OCI-LY7 (cell line): ENCODE measurements at regions not wholly inside any gene's neighbourhood (a gene's known extent, or its start where the extent isn't known, plus 50 kb on each side); places are given as distances from the start of the nearest gene placed in this dataset.

ENCODE experiments used
- BruUV-seq: library from RNA; stranded (reverse); fragments of 400-500 nt; replicated peaks from 2 replicates; lab custom pipeline; 2021; lab: Mats Ljungman, UMichigan
- CTCF ChIA-PET: fragments of 300-600 bp; sonication (Branson Sonifier 250); formaldehyde crosslinking; loops from one replicate; lab custom pipeline; 2022; ENCODE audit warnings: antibody characterized with exemption; ENCODE audit not compliant: unreplicated experiment; lab: Charles Lee
- POLR2A ChIA-PET: fragments of 300-600 bp; sonication (Branson Sonifier 250); formaldehyde crosslinking; loops from one replicate; lab custom pipeline; 2022; ENCODE audit warnings: antibody characterized with exemption; lab: Charles Lee
- DNase-seq: peaks from one replicate; pipeline ENCODE4 v3.0.0-alpha.2; 2015; ENCODE audit warnings: low spot score
- H2AFZ ChIP-seq: fragments of 200-600 bp; sonication (generic), shearing (Covaris generic); 2 replicates; pipeline ENCODE4 v1.6.1; 2014; ENCODE audit warnings: mild to moderate bottlenecking, antibody characterized with exemption, low read length, moderate library complexity
- H3K27ac ChIP-seq: fragments of 200-600 bp; sonication (generic); 2 replicates; pipeline ENCODE4 v1.5.1; 2014; ENCODE audit warnings: mixed run types, low read depth, mild to moderate bottlenecking, moderate library complexity, low read length, inconsistent platforms; ENCODE audit not compliant: poor library complexity, severe bottlenecking
- H3K36me3 ChIP-seq: fragments of 200-600 bp; sonication (generic); 2 replicates; pipeline ENCODE4 v1.6.1; 2014; ENCODE audit warnings: mild to moderate bottlenecking, antibody characterized with exemption, low read length, moderate library complexity, mixed read lengths; ENCODE audit not compliant: insufficient read depth
- H3K4me1 ChIP-seq: fragments of 200-600 bp; sonication (generic); 2 replicates; pipeline ENCODE4 v1.5.1; 2014; ENCODE audit warnings: mild to moderate bottlenecking, low read length; ENCODE audit not compliant: insufficient read depth, poor library complexity, severe bottlenecking
- H3K4me2 ChIP-seq: fragments of 200-600 bp; sonication (generic); 2 replicates; pipeline ENCODE4 v1.6.1; 2014; ENCODE audit warnings: mild to moderate bottlenecking, low read length
- H3K4me3 ChIP-seq: fragments of 200-600 bp; sonication (generic); 2 replicates; pipeline ENCODE4 v1.5.1; 2014; ENCODE audit warnings: mild to moderate bottlenecking, low read depth, low read length; ENCODE audit not compliant: poor library complexity, severe bottlenecking
- H3K79me2 ChIP-seq: fragments of 200-600 bp; sonication (generic); 2 replicates; pipeline ENCODE4 v1.6.1; 2016; ENCODE audit warnings: low read depth, mild to moderate bottlenecking, low read length, moderate library complexity, mixed read lengths; ENCODE audit not compliant: insufficient read depth
- H3K9me2 ChIP-seq: fragments of 200-600 bp; sonication (generic); 2 replicates; pipeline ENCODE4 v1.6.1; 2016; ENCODE audit warnings: mild to moderate bottlenecking, low read length, mixed read lengths; ENCODE audit not compliant: insufficient read depth
- H3K9me3 ChIP-seq: fragments of 200-600 bp; sonication (generic); 2 replicates; pipeline ENCODE4 v1.6.1; 2014; ENCODE audit warnings: mild to moderate bottlenecking, mixed run types, low read length, mixed read lengths
- H4K20me1 ChIP-seq: fragments of 200-600 bp; sonication (generic); 2 replicates; pipeline ENCODE4 v1.6.1; 2014; ENCODE audit warnings: mild to moderate bottlenecking, antibody characterized with exemption, low read length, moderate library complexity, mixed read lengths; ENCODE audit not compliant: insufficient read depth
- EZH2phosphoT487 ChIP-seq: fragments of 200-600 bp; sonication (generic); IDR thresholded peaks from 2 replicates; pipeline ENCODE4 v1.6.1; 2018; ENCODE audit warnings: low read depth, borderline replicate concordance, mild to moderate bottlenecking, mixed run types, antibody characterized with exemption, low read length, moderate library complexity, mixed read lengths
- intact Hi-C: fragments of 100-400 bp; cut with micrococcal nuclease; formaldehyde crosslinking; loops from one replicate; pipeline ENCODE4 v1.10.0; 2022; ENCODE audit not compliant: unreplicated experiment
- TF ChIP-seq, protein P1 (sequence below): fragments of 200-600 bp; sonication (generic); conservative IDR thresholded peaks from 2 replicates; pipeline ENCODE4 v1.5.1; 2014; ENCODE audit warnings: mild to moderate bottlenecking, antibody characterized with exemption, low read length, moderate library complexity, mixed read lengths

DNA sequence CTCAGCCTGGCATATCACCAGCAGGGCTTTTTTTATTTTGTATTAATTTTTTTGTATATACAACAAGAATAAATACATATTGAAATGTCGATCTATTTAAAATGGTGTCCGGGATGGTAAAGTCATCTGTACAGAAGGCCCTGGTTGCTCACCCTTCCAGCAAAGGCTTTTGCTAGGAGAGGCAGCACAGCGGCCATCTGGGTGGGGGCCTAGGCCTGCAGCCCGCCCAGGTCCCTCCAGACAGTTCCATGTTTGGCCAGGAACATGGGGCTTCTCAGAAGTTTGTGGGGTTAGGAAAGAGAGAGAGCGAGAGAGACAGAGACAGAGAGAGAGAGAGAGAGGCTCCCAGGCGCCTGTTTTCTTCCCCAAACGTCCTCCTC is 152.6 kb upstream of the LYZL2 start:
- H4K20me1 ChIP-seq, result no peaks in the 10 kb centered on the region
- H3K36me3 ChIP-seq, result no peaks in the 10 kb centered on the region
- BruUV-seq, result no TSS peak
- no peaks in the 10 kb centered on the region for H3K9me2 ChIP-seq
- DNase-seq, result no peak
- TF ChIP-seq, protein P1, sequence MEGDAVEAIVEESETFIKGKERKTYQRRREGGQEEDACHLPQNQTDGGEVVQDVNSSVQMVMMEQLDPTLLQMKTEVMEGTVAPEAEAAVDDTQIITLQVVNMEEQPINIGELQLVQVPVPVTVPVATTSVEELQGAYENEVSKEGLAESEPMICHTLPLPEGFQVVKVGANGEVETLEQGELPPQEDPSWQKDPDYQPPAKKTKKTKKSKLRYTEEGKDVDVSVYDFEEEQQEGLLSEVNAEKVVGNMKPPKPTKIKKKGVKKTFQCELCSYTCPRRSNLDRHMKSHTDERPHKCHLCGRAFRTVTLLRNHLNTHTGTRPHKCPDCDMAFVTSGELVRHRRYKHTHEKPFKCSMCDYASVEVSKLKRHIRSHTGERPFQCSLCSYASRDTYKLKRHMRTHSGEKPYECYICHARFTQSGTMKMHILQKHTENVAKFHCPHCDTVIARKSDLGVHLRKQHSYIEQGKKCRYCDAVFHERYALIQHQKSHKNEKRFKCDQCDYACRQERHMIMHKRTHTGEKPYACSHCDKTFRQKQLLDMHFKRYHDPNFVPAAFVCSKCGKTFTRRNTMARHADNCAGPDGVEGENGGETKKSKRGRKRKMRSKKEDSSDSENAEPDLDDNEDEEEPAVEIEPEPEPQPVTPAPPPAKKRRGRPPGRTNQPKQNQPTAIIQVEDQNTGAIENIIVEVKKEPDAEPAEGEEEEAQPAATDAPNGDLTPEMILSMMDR, result no peak
- no peak for TF ChIP-seq EZH2phosphoT487
- H3K9me3 ChIP-seq, result no peaks in the 10 kb centered on the region
- H3K79me2 ChIP-seq, result no peaks in the 10 kb centered on the region
- intact Hi-C loops, result loop anchor here (5.0 to 10.0 kb wide), 2 partner anchors 95 to 1023 kb away; no protein-coding TSS in a partner anchor
- no peak overlapping the region for H3K4me3 ChIP-seq
- H2AFZ ChIP-seq, result no peak overlapping the region
- ChIA-PET CTCF (no interaction called here), POLR2A (no interaction called here)
- H3K27ac ChIP-seq, result no peak overlapping the region
- no peak overlapping the region for H3K4me2 ChIP-seq
- H3K4me1 ChIP-seq, result no peaks in the 10 kb centered on the region

DNA sequence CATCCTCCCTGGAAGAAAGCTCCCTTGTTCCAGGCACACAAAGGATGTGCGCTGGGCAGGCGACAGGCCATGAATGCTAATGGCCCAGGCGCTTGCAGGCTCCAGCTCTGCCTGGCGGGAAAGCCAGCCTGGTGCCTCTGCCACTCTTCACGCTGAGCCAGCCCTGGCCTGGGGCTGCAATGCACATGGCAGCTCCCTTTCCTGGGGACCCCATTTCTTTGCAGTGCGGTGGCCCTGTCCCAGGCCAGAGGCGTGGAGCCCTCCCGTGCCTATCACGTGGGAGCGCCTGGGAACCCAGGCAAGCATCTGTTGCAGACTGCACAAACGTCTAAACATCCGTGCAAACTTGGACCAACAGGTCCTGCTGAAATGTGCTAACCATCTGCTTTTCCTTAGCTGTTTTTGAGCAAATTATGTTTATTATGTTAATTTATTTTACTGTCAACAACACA is 152.1 kb upstream of the LYZL2 start:
- Histone ChIP-seq H3K9me2 (no peaks in the 10 kb centered on the region), H3K4me3 (no peak overlapping the region), H3K36me3 (no peaks in the 10 kb centered on the region), H3K4me1 (no peaks in the 10 kb centered on the region), H4K20me1 (no peaks in the 10 kb centered on the region), H3K27ac (no peak overlapping the region), H3K9me3 (no peaks in the 10 kb centered on the region), H3K4me2 (no peak overlapping the region), H3K79me2 (no peaks in the 10 kb centered on the region), H2AFZ (no peak overlapping the region)
- intact Hi-C loops, result loop anchor here (5.0 to 10.0 kb wide), 2 partner anchors 94 to 1023 kb away; no protein-coding TSS in a partner anchor
- BruUV-seq, result no TSS peak
- no peak for TF ChIP-seq EZH2phosphoT487
- TF ChIP-seq, protein P1, result no peak
- CTCF ChIA-PET, result no interaction called here
- DNase-seq, result no peak
- POLR2A ChIA-PET, result no interaction called here

DNA sequence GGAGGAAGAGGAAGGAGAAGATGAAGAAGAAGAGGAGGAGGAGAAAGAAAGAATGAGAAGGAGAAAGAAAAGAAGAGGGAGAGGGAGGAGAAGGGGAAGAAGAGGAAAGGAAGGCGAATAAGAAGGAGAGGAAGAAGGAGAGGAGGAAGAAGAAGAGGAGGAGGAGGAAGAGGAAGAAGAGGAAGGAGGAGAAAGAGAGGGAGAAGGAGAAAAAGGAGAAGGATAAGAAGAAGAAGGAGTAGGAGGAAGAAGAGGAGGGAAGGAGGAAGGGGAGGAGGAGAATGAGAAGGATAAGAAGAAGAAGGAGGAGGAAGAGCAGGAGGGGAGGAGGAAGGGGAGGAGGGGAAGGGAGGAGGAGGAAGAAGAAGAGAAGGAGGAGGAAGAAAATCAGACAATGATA is 149.2 kb upstream of the LYZL2 start:
- ChIA-PET CTCF (no interaction called here), POLR2A (interaction anchor here (0.7 kb wide), 1 partner anchor 97 kb away, joined by 5 read pairs; no protein-coding TSS in a partner anchor)
- intact Hi-C loops, result no loop called here
- H3K4me1 ChIP-seq, result no peaks in the 10 kb centered on the region
- TF ChIP-seq EZH2phosphoT487, result no peak
- TF ChIP-seq, protein P1, result no peak
- no peaks in the 10 kb centered on the region for H3K9me3 ChIP-seq
- no peak overlapping the region for H3K27ac ChIP-seq
- H2AFZ ChIP-seq, result no peak overlapping the region
- H3K4me2 ChIP-seq, result no peak overlapping the region
- H3K79me2 ChIP-seq, result no peaks in the 10 kb centered on the region
- BruUV-seq, result no TSS peak
- no peaks in the 10 kb centered on the region for H3K36me3 ChIP-seq
- no peak for DNase-seq
- no peaks in the 10 kb centered on the region for H3K9me2 ChIP-seq
- H3K4me3 ChIP-seq, result no peak overlapping the region
- no peaks in the 10 kb centered on the region for H4K20me1 ChIP-seq
